ENCODE measurements at regions not wholly inside any gene's neighbourhood (a gene's known extent, or its start where the extent isn't known, plus 50 kb on each side); places are given as distances from the start of the nearest gene placed in this dataset.
"Not testable (repeated sequence)": the region's sequence is repeated elsewhere in the genome, so short reads cannot be mapped to it uniquely, and the experiment has no call there.

DNA sequence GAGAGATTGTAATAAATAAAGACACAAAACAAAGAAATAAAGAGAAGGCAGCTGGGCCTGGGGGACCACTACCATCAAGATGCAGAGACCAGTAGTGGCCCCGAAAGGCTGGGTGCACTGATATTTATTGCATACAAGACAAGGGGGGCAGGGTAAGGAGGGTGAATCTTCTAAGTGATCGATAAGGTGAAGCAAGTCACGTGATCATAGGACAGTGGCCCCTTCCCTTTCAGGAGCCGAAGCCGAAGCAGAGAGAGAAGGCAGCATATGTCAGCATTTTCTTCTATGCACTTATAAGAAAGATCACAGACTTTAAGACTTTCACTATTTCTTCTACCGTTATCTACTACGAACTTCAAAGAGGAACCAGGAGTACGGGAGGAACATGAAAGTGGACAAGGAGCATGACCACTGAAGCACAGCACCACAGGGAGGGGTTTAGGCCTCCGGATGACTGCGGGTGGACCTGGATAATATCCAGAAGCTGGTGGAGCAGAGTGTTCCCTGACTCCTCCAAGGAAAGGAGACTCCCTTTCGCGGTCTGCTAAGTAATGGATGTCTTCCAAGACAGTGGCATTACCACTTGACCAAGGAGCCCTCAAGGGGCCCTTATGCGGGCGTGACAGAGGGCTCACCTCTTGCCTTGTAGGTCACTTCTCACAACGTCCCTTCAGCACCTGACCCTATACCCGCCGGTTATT lies 126.4 kb downstream of the RBM46 start:
- H3K36me3 Mint-ChIP-seq (ENCODE audit: low read depth); H3K4me3 Mint-ChIP-seq; H3K4me1 Mint-ChIP-seq (ENCODE audit: low read depth); H3K27ac Mint-ChIP-seq; H3K27me3 Mint-ChIP-seq (ENCODE audit: low read depth); H3K9me3 Mint-ChIP-seq: not testable (repeated sequence)

DNA sequence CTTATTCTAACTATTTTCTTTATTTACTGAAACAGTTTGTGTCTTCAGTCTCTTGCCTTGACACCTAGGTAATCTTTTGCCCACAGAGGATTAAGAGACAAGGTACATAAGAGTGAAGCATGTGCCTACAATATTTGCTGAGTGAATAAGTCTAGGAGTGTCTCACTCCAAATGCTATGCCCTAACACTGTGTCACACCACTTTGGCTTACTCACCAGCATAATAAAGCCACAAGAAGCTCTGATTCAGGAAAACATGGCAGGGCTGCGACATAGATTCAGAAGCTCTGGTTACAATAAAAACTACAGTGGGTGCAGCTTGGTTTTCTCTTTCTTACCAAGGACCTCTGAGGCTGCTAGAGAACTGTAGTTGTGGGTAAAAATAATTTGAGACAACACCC lies 127.1 kb downstream of the RBM46 start:
- H3K4me3 Mint-ChIP-seq = no peak overlapping the region
- H3K27ac Mint-ChIP-seq = no peak overlapping the region
- no peaks in the 10 kb centered on the region for H3K4me1 Mint-ChIP-seq (ENCODE audit: low read depth)
- peaks cover 3% of the 10 kb centered on the region for H3K9me3 Mint-ChIP-seq
- no peaks in the 10 kb centered on the region for H3K27me3 Mint-ChIP-seq (ENCODE audit: low read depth)
- H3K36me3 Mint-ChIP-seq (ENCODE audit: low read depth) = no peaks in the 10 kb centered on the region

DNA sequence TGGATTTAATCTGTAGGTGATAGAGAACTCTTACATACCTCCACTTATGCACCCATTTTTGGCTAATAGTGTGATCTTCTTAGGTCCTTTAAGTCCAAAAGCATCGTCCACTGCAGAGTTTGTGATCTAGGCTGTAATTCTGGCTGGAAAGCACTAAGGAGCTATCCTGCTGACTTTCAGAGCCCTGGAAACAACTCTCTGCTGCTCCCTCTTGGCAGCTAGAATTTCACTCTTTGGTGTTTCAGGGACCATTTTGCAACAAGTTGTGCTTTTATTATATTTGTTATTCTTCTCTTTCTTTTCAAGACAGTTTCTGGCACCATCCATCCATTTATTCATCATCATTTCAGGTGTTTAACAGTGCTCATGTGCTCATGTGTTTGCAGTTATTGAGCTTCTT lies 130.0 kb downstream of the RBM46 start:
- H3K4me3 Mint-ChIP-seq = no peak overlapping the region
- no peaks in the 10 kb centered on the region for H3K36me3 Mint-ChIP-seq (ENCODE audit: low read depth)
- H3K27me3 Mint-ChIP-seq (ENCODE audit: low read depth) = no peaks in the 10 kb centered on the region
- H3K4me1 Mint-ChIP-seq (ENCODE audit: low read depth) = no peaks in the 10 kb centered on the region
- H3K9me3 Mint-ChIP-seq = peaks cover 1% of the 10 kb centered on the region
- no peak overlapping the region for H3K27ac Mint-ChIP-seq

DNA sequence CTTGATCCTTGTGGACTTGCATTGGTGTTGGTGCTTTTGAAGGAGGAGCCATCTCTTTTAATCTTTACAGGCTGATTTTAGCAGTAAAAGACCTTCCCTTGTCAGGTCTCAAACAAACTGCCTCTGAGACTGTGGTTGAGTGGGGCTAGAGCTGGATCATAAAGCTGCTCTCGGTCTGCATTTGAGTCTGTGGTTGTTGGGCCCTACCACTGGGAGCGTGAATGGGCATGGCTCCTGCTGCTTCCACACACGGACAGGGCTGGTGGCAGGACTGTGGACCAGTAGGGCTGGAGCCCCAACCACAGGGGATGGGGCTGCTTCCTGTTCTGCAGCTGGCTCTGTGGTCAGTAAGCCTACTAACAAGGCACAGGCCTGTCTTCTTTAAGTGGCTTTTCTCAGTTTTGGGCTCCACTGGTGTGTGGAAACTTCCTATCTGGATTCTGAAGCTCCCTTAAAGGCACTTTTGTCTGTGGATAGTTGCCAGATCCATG lies 130.6 kb downstream of the RBM46 start:
- Mint-ChIP-seq H3K9me3 (no peaks in the 10 kb centered on the region), H3K36me3 (ENCODE audit: low read depth) (no peaks in the 10 kb centered on the region), H3K27me3 (ENCODE audit: low read depth) (no peaks in the 10 kb centered on the region), H3K4me3 (no peak overlapping the region), H3K4me1 (ENCODE audit: low read depth) (no peaks in the 10 kb centered on the region), H3K27ac (no peak overlapping the region)

DNA sequence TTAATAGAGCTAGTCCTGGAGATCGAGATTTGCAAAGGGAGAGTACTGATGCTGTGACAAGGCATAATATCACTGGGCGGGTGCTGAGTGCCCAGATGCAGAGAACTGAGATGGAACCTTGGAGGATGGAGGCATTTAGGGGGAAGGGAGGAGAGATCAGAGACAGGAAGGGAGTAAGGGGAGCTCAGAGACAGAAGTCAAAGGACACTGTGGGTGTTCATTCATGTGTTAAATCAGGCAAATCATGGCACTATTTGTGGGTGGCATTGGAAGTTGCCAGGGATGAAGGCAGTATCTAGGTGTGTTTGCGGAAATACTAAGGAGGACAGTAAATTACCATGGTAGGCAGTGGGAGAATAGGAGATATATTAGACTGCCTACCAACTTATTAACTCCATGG lies 135.0 kb downstream of the RBM46 start:
- Mint-ChIP-seq H3K4me3 (no peak overlapping the region), H3K4me1 (ENCODE audit: low read depth) (no peaks in the 10 kb centered on the region), H3K27ac (no peak overlapping the region), H3K27me3 (ENCODE audit: low read depth) (no peaks in the 10 kb centered on the region), H3K36me3 (ENCODE audit: low read depth) (no peaks in the 10 kb centered on the region), H3K9me3 (no peaks in the 10 kb centered on the region)

DNA sequence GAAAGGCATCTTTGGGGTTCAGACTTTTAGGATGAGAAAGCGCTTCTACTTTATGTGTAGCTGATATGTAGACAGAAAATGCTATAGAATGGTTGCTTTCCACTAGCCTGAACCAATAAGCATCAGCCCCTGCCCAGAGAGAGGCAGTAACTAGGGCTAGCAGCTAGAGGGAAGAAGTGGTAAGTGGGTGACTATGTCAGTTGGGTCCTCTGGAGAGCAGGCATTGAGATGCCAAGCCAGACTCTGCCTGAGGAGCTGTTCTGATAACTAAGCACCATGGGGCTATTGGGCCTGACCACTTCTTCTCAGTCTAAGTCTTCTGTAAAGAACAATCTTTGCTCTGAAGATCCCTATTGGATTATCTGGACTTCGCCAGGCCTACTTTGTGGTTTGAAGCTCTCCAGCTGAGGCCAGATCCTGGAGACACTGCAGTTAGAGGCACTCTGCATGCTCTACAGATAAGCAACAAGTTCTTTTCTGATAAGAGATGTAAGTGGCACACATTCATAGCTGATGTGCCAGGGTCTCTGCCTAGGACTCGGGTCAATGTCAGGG lies 146.1 kb downstream of the RBM46 start:
- no peak overlapping the region for H3K27ac Mint-ChIP-seq
- H3K9me3 Mint-ChIP-seq = no peaks in the 10 kb centered on the region
- no peaks in the 10 kb centered on the region for H3K27me3 Mint-ChIP-seq (ENCODE audit: low read depth)
- no peaks in the 10 kb centered on the region for H3K36me3 Mint-ChIP-seq (ENCODE audit: low read depth)
- H3K4me1 Mint-ChIP-seq (ENCODE audit: low read depth) = no peaks in the 10 kb centered on the region
- no peak overlapping the region for H3K4me3 Mint-ChIP-seq

DNA sequence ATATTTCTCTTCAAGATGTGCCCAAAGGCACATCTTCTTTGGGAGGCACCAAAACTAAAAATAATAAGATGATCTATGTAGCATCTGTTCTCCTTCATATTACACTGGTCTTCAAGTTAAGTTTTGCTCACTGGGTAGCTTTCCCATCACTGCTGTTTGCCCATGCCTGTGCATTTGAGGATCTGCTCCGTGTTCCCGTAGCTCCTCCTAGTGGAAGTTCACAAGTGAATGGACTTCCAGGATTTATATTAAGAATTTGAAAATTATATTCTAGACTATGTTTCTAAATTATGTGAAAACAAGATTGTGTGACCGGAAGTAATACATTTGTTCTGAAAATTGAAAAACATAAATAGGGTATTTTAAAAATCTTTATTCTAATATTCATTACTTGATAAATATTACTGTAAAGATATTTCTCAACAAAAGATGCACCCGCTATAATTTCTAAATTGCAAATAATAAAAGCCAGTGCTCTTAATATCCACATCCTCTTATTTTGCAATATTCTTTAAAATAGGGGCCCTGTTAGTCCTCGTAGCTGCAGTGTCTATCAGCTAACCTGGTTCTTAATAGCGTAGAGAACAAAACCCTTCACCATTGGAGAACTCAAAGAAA lies 147.7 kb downstream of the RBM46 start:
- H3K27ac Mint-ChIP-seq = no peak overlapping the region

DNA sequence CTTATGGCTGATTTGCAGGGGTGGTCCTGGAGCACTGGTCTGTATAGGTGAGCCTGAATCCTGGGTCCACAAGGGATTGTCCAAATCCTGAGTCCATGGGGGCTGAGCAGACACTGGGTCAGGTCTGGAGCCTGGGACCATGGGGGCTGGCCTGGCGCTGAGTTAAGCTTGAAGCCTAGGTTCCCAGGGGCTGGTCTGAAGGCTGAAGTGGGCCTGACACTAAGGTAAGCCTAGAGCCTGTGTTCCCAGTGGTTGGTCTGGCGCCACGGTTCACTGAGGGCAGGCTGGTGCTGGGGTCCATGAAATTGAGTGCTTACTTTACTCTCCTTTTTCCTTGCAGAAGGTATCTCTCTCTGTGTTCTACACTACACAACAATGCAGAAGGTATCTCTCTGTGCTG lies 155.8 kb downstream of the RBM46 start:
- no peaks in the 10 kb centered on the region for H3K27me3 Mint-ChIP-seq (ENCODE audit: low read depth)
- no peak overlapping the region for H3K27ac Mint-ChIP-seq
- no peak overlapping the region for H3K4me3 Mint-ChIP-seq
- H3K4me1 Mint-ChIP-seq (ENCODE audit: low read depth) = no peaks in the 10 kb centered on the region
- peaks cover 7% of the 10 kb centered on the region for H3K9me3 Mint-ChIP-seq
- no peaks in the 10 kb centered on the region for H3K36me3 Mint-ChIP-seq (ENCODE audit: low read depth)

More for the DNA sequence above, 147.7 kb downstream of the RBM46 start:
- Mint-ChIP-seq H3K36me3 (ENCODE audit: low read depth) (no peaks in the 10 kb centered on the region), H3K4me3 (no peak overlapping the region), H3K27me3 (ENCODE audit: low read depth) (no peaks in the 10 kb centered on the region), H3K9me3 (no peaks in the 10 kb centered on the region), H3K4me1 (ENCODE audit: low read depth) (no peaks in the 10 kb centered on the region)

DNA sequence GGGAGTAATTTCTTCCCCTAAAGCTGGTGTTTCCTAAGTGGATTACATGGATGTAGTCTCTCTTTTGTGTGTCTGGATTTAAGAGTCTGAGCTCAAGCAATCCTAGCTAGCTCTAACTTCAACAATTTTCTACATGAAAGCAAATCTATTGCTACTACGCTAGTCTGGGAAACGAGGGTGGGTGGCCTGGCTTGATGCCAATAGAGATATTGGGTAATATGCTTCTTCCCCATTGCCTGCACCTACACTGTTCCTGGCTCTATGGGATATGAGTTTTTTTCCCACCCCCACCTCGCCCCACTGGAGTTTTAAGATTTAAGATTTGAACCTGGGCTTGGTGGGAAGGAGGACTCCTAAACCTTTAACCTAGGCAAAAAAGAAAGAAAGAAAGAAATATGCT lies 158.8 kb downstream of the RBM46 start:
- no peaks in the 10 kb centered on the region for H3K4me1 Mint-ChIP-seq (ENCODE audit: low read depth)
- H3K9me3 Mint-ChIP-seq = peaks cover 7% of the 10 kb centered on the region
- H3K36me3 Mint-ChIP-seq (ENCODE audit: low read depth) = no peaks in the 10 kb centered on the region

DNA sequence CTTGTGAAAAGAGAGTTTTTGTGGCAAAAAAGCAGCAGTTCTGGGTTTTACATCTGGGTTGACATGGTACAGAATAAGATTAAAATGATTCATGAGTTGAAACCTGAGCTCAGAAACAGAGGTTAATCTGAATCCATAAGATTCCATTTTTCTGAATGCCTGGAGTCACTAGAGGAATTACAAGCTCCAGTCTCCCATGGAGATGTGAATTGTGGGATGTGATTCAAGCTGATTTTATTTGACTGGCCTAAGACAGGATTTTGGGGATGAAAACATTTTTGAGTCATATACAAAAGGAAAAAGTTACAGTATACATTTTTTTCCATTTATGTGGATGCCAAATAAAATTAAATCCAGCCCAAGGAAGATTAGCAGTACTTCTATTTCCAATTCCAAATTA lies 161.1 kb downstream of the RBM46 start:
- Mint-ChIP-seq H3K9me3 (no peaks in the 10 kb centered on the region), H3K36me3 (ENCODE audit: low read depth) (no peaks in the 10 kb centered on the region), H3K27me3 (ENCODE audit: low read depth) (no peaks in the 10 kb centered on the region), H3K4me1 (ENCODE audit: low read depth) (no peaks in the 10 kb centered on the region), H3K27ac (no peak overlapping the region), H3K4me3 (no peak overlapping the region)

More for the DNA sequence above, 158.8 kb downstream of the RBM46 start:
- Mint-ChIP-seq H3K4me3 (no peak overlapping the region), H3K27ac (no peak overlapping the region), H3K27me3 (ENCODE audit: low read depth) (no peaks in the 10 kb centered on the region)

DNA sequence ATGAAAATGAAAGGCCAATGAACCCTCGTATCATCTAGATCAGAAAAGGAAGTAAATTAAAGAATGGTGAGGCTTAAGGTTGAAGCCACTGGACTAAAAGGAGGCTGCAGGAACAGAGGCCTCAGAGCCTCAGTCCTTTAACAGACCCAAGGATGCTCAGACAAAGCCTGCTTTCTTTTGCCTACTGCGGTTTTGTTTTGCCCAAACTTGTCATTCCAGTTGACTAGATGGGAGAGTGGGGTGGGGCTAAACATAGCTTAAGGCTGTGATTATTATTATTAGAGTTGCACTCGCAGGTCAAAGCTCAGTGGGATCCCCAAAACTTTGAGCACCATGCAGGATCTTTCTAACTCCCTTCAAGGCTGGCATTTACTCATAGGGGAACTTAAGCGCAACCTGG lies 163.9 kb downstream of the RBM46 start:
- Mint-ChIP-seq H3K27me3 (ENCODE audit: low read depth) (no peaks in the 10 kb centered on the region), H3K36me3 (ENCODE audit: low read depth) (no peaks in the 10 kb centered on the region), H3K4me1 (ENCODE audit: low read depth) (no peaks in the 10 kb centered on the region), H3K9me3 (no peaks in the 10 kb centered on the region), H3K4me3 (no peak overlapping the region), H3K27ac (no peak overlapping the region)

DNA sequence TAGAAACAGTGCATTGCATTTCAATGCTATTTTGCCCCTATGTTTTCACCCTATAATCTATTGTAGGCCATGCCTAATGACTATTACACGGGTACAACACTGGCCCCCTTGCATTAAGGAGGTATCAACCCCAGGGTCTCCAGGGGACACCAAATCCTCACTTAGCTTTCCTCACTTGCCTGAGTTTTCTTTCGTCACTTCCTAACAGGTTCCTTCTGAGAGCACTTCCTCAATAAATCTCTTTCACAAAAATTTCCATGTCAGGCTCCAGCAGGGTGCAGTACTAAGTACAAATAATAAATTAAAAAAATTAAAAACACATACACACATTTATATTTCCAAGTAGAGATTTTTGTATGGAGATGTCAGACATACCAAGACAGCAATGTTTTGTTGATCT lies 165.0 kb downstream of the RBM46 start:
- H3K36me3 Mint-ChIP-seq (ENCODE audit: low read depth) = no peaks in the 10 kb centered on the region
- no peaks in the 10 kb centered on the region for H3K9me3 Mint-ChIP-seq
- no peak overlapping the region for H3K27ac Mint-ChIP-seq
- no peaks in the 10 kb centered on the region for H3K27me3 Mint-ChIP-seq (ENCODE audit: low read depth)
- no peaks in the 10 kb centered on the region for H3K4me1 Mint-ChIP-seq (ENCODE audit: low read depth)
- no peak overlapping the region for H3K4me3 Mint-ChIP-seq

DNA sequence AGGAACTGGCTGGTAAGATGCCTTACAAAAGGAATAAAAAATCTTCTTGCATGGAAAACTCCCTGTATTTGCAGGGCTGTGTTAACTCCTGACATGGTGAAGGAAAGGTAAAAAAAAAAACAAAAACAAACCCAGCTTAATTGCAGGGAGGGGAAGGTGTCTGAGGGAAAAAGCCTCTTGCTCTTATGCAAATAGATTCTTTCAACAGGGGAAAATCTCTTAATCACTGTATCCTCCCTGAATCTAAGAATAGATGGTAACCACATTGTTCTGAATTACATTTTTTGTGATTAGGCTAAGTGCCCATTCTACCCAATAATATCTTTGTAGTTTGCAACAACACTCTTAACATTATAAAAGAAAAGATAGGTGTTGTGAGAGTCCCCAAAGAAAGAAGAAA lies 172.6 kb downstream of the RBM46 start:
- Mint-ChIP-seq H3K4me1 (ENCODE audit: low read depth) (no peaks in the 10 kb centered on the region), H3K4me3 (no peak overlapping the region), H3K27me3 (ENCODE audit: low read depth) (no peaks in the 10 kb centered on the region), H3K9me3 (peaks cover 4% of the 10 kb centered on the region), H3K36me3 (ENCODE audit: low read depth) (no peaks in the 10 kb centered on the region), H3K27ac (no peak overlapping the region)

DNA sequence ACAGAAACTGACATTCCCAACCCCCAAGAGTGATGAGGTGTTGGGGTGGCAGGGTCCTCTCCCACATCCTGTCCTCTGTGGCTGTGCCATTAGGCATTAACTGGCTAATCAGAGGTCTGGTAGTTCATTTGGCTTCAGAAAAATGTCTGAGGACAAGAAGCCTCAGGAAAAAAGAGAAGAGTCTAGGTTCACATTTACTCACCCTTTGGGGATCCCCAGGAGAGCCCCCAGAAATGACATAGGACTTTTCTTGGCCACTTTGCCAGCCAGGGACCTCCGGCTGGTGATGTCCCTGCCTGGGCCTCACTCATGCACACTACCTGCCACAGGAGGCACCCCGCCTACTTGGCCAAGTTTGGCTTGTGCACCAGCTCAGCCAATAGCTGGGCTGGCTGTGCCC lies 173.0 kb downstream of the RBM46 start:
- Mint-ChIP-seq H3K36me3 (ENCODE audit: low read depth) (no peaks in the 10 kb centered on the region), H3K4me1 (ENCODE audit: low read depth) (no peaks in the 10 kb centered on the region), H3K27ac (no peak overlapping the region), H3K27me3 (ENCODE audit: low read depth) (no peaks in the 10 kb centered on the region), H3K9me3 (peaks cover 4% of the 10 kb centered on the region), H3K4me3 (no peak overlapping the region)

DNA sequence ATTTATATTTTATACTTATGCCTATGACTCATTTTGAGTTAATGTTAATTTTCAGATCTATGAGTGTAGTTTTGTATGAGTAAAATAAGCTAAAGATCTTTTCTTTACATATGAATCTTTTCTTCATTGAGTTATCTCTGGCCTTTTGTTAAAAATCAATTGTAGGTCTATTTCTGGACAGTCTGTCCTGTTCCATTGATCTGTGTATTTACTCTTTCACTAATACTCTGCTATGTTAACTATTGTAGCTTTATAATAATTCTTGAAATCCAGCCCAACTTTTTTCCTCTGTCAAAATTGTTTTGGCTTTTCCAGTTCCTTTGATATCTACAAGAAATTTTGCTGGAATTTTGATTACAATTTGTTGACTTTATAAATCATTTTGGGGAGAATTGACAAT lies 177.0 kb downstream of the RBM46 start:
- H3K27me3 Mint-ChIP-seq (ENCODE audit: low read depth) = no peaks in the 10 kb centered on the region
- no peaks in the 10 kb centered on the region for H3K4me1 Mint-ChIP-seq (ENCODE audit: low read depth)
- H3K36me3 Mint-ChIP-seq (ENCODE audit: low read depth) = no peaks in the 10 kb centered on the region
- H3K9me3 Mint-ChIP-seq = peaks cover 4% of the 10 kb centered on the region
- no peak overlapping the region for H3K27ac Mint-ChIP-seq
- H3K4me3 Mint-ChIP-seq = no peak overlapping the region

Data from T-helper 1 cell treated with Interleukin-12 subunit alpha and Interleukin-12 subunit beta and Interleukin-4 antibody, amounts not matched to agents 30 μg/mL and 1 μg/mL, for 36 hours (primary cell).